ENCODE measurements at regions not wholly inside any gene's neighbourhood (a gene's known extent, or its start where the extent isn't known, plus 50 kb on each side); places are given as distances from the start of the nearest gene placed in this dataset.
A peak's percentile ranks its signal among the peaks of the same experiment; 100 is the strongest.

GRCh38 chr3:159866201-159866746 is 122.4 kb upstream of the IL12A start:
- Histone ChIP-seq H2AFZ (ENCODE audit: low read length) (no peak overlapping the region), H3K4me3 (replicated peaks in 1 of 4; ENCODE audit: control extremely low read depth in 1 of 4, insufficient read depth in 1 of 4, low read depth in 3 of 4, low read length in 4 of 4) (no peak overlapping the region), H3K27ac (ENCODE audit: insufficient read depth, low read length) (peak overlapping the region; percentile 33), H3K36me3 (ENCODE audit: control insufficient read depth, insufficient read depth, low read length) (no peaks in the 10 kb centered on the region), H3K9ac (ENCODE audit: insufficient read depth, low read length) (no peak overlapping the region), H3K9me3 (ENCODE audit: control insufficient read depth, insufficient read depth, low read depth, low read length) (no peaks in the 10 kb centered on the region), H3K4me1 (ENCODE audit: control insufficient read depth, extremely low read depth, insufficient read depth, low read length) (peaks cover 11% of the 10 kb centered on the region), H3K27me3 (ENCODE audit: control insufficient read depth, insufficient read depth, low read length) (no peaks in the 10 kb centered on the region), H3K79me2 (ENCODE audit: control insufficient read depth, insufficient read depth, low read length) (peaks cover 16% of the 10 kb centered on the region), H3K4me2 (ENCODE audit: extremely low read depth, insufficient read depth, low read length) (no peak overlapping the region), H4K20me1 (ENCODE audit: control insufficient read depth, extremely low read depth, insufficient read depth, low read length) (no peaks in the 10 kb centered on the region)
- no peak for TF ChIP-seq EZH2 (IDR thresholded peaks at IDR 0.05; ENCODE audit: low read length, missing control alignments)
- peak; percentile 49 to 62 for DNase-seq (ENCODE audit: low read depth in 2 of 2)

- H3K9ac ChIP-seq (ENCODE audit: insufficient read depth, low read length): no peak overlapping the region
- H3K79me2 ChIP-seq (ENCODE audit: control insufficient read depth, insufficient read depth, low read length): peaks cover 11% of the 10 kb centered on the region
- H3K36me3 ChIP-seq (ENCODE audit: control insufficient read depth, insufficient read depth, low read length): no peaks in the 10 kb centered on the region
- no peak overlapping the region for H3K27ac ChIP-seq (ENCODE audit: insufficient read depth, low read length)
- H2AFZ ChIP-seq (ENCODE audit: low read length): no peak overlapping the region
- no peaks in the 10 kb centered on the region for H3K27me3 ChIP-seq (ENCODE audit: control insufficient read depth, insufficient read depth, low read length)
- H3K4me3 ChIP-seq (replicated peaks in 1 of 4; ENCODE audit: control extremely low read depth in 1 of 4, insufficient read depth in 1 of 4, low read depth in 3 of 4, low read length in 4 of 4): no peak overlapping the region
- no peak for DNase-seq (ENCODE audit: low read depth in 2 of 2)
- H3K4me2 ChIP-seq (ENCODE audit: extremely low read depth, insufficient read depth, low read length): no peak overlapping the region
- TF ChIP-seq CTCF (conservative IDR thresholded peaks at IDR 0.05 in 1 of 2, IDR thresholded peaks at IDR 0.05 in 1 of 2; ENCODE audit: low read depth in 1 of 2, low read length in 2 of 2) (no peak), EZH2 (IDR thresholded peaks at IDR 0.05; ENCODE audit: low read length, missing control alignments) (no peak)
- peaks cover 13% of the 10 kb centered on the region for H3K4me1 ChIP-seq (ENCODE audit: control insufficient read depth, extremely low read depth, insufficient read depth, low read length)
- H4K20me1 ChIP-seq (ENCODE audit: control insufficient read depth, extremely low read depth, insufficient read depth, low read length): no peaks in the 10 kb centered on the region
- no peaks in the 10 kb centered on the region for H3K9me3 ChIP-seq (ENCODE audit: control insufficient read depth, insufficient read depth, low read depth, low read length)
Measured at GRCh38 chr3:159867372-159867771, 121.3 kb upstream of the IL12A start.

GRCh38 chr3:159870723-159871122 is 117.9 kb upstream of the IL12A start:
- no peaks in the 10 kb centered on the region for H4K20me1 ChIP-seq (ENCODE audit: control insufficient read depth, extremely low read depth, insufficient read depth, low read length)
- peaks cover 14% of the 10 kb centered on the region for H3K79me2 ChIP-seq (ENCODE audit: control insufficient read depth, insufficient read depth, low read length)
- TF ChIP-seq CTCF (conservative IDR thresholded peaks at IDR 0.05 in 1 of 2, IDR thresholded peaks at IDR 0.05 in 1 of 2; ENCODE audit: low read depth in 1 of 2, low read length in 2 of 2): no peak
- H3K36me3 ChIP-seq (ENCODE audit: control insufficient read depth, insufficient read depth, low read length): no peaks in the 10 kb centered on the region
- H3K9ac ChIP-seq (ENCODE audit: insufficient read depth, low read length): no peak overlapping the region
- DNase-seq (ENCODE audit: low read depth in 2 of 2): no peak
- no peaks in the 10 kb centered on the region for H3K27me3 ChIP-seq (ENCODE audit: control insufficient read depth, insufficient read depth, low read length)
- H3K4me2 ChIP-seq (ENCODE audit: extremely low read depth, insufficient read depth, low read length): no peak overlapping the region
- no peak overlapping the region for H2AFZ ChIP-seq (ENCODE audit: low read length)
- no peak overlapping the region for H3K4me3 ChIP-seq (replicated peaks in 1 of 4; ENCODE audit: control extremely low read depth in 1 of 4, insufficient read depth in 1 of 4, low read depth in 3 of 4, low read length in 4 of 4)
- H3K27ac ChIP-seq (ENCODE audit: insufficient read depth, low read length): no peak overlapping the region
- peaks cover 17% of the 10 kb centered on the region for H3K4me1 ChIP-seq (ENCODE audit: control insufficient read depth, extremely low read depth, insufficient read depth, low read length)
- H3K9me3 ChIP-seq (ENCODE audit: control insufficient read depth, insufficient read depth, low read depth, low read length): no peaks in the 10 kb centered on the region
